BLaER1 (cell line): ENCODE measurements at regions not wholly inside any gene's neighbourhood (a gene's known extent, or its start where the extent isn't known, plus 50 kb on each side); places are given as distances from the start of the nearest gene placed in this dataset.
"Not testable (repeated sequence)": the region's sequence is repeated elsewhere in the genome, so short reads cannot be mapped to it uniquely, and the experiment has no call there.

ENCODE experiments used
- H3K27ac ChIP-seq: shearing (Covaris generic); formaldehyde crosslinking; 2 replicates; pipeline ENCODE4 v1.8.1; 2022
- H3K27me3 ChIP-seq: shearing (Covaris generic); formaldehyde crosslinking; 2 replicates; pipeline ENCODE4 v1.8.1; 2022
- H3K36me3 ChIP-seq: shearing (Covaris generic); formaldehyde crosslinking; 2 replicates; pipeline ENCODE4 v1.8.1; 2022
- H3K4me1 ChIP-seq: shearing (Covaris generic); formaldehyde crosslinking; 2 replicates; pipeline ENCODE4 v1.8.1; 2022
- H3K4me2 ChIP-seq: shearing (Covaris generic); formaldehyde crosslinking; 2 replicates; pipeline ENCODE4 v1.8.1; 2022
- H3K4me3 ChIP-seq: shearing (Covaris generic); formaldehyde crosslinking; 2 replicates; pipeline ENCODE4 v1.8.1; 2022
- H3K9ac ChIP-seq: shearing (Covaris generic); formaldehyde crosslinking; 2 replicates; pipeline ENCODE4 v1.8.1; 2022
- H3K9me3 ChIP-seq: shearing (Covaris generic); formaldehyde crosslinking; 2 replicates; pipeline ENCODE4 v1.8.1; 2022
- H4K20me1 ChIP-seq: shearing (Covaris generic); formaldehyde crosslinking; 2 replicates; pipeline ENCODE4 v1.8.1; 2022
- Cebpa-rat ChIP-seq: shearing (Covaris generic); IDR thresholded peaks from 2 replicates; pipeline ENCODE4 v1.8.1; 2022

DNA sequence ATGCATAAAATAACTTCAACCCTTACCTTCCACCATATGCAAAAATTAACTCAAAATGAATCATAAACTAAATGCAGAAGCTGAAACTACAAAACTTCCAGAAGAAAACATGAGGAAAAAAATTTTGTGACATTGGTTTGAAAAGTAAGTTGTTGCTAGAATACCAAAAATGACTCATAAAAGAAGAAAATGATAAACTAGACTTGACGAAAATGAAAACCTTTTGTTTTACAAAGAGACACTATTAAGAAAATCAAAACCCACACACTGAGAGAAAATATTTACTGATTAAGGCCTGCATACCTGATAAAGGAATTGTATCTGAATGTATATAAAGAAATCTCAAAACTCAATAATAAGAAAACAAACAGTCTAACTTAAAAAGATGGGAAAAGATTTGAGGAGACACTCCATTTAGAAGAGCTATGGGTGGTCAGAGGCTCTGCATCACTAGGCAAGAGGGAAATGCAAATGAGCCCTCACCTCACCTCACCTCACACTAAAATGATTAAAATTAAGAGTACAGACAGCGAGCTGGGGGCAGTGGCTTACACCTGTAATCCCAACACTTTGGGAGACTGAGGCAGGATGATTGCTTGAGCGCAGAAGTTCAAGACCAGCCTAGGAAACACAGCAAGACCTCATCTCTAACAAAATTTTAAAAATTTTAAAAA, 97.6 kb upstream of the CST7 start:
- H3K4me1 ChIP-seq = peaks cover 3% of the 10 kb centered on the region
- H3K36me3 ChIP-seq = no peaks in the 10 kb centered on the region
- H3K27ac ChIP-seq = no peak overlapping the region
- no peak for TF ChIP-seq Cebpa-rat
- no peak overlapping the region for H3K4me3 ChIP-seq
- no peaks in the 10 kb centered on the region for H4K20me1 ChIP-seq
- no peaks in the 10 kb centered on the region for H3K27me3 ChIP-seq
- no peak overlapping the region for H3K9ac ChIP-seq
- H3K4me2 ChIP-seq = no peak overlapping the region
- H3K9me3 ChIP-seq = peaks cover 45% of the 10 kb centered on the region

DNA sequence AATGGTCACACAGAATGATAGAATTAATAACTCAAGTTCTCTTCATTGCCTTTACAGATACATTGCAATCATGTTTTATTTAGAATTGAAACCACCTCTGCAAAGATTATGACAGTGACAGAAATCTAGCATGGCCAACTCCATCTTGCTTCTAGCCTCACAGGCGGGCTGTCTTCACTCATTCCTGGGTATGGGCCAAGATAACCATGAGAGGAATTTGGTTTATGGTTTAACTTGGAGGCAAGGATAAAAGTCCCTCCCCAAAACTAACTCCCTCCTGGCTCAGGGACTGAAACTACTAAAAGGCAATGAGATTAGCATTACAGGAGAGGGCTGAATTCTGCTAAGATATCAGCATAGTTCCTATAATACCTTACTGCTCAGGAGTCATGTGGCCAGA, 95.2 kb upstream of the CST7 start:
- H3K36me3 ChIP-seq = no peaks in the 10 kb centered on the region
- peaks cover 58% of the 10 kb centered on the region for H3K9me3 ChIP-seq
- no peaks in the 10 kb centered on the region for H3K27me3 ChIP-seq
- H3K4me1 ChIP-seq = peaks cover 8% of the 10 kb centered on the region
- no peak for TF ChIP-seq Cebpa-rat
- H3K27ac ChIP-seq = no peak overlapping the region
- H3K4me3 ChIP-seq = no peak overlapping the region
- no peak overlapping the region for H3K4me2 ChIP-seq
- H4K20me1 ChIP-seq = no peaks in the 10 kb centered on the region
- no peak overlapping the region for H3K9ac ChIP-seq

- no peak overlapping the region for H3K4me3 ChIP-seq
- no peak overlapping the region for H3K27ac ChIP-seq
- H3K4me2 ChIP-seq = no peak overlapping the region
- peaks cover 8% of the 10 kb centered on the region for H3K4me1 ChIP-seq
- no peaks in the 10 kb centered on the region for H3K36me3 ChIP-seq
- H3K27me3 ChIP-seq = no peaks in the 10 kb centered on the region
- no peak overlapping the region for H3K9ac ChIP-seq
- peaks cover 73% of the 10 kb centered on the region for H3K9me3 ChIP-seq
- no peak for TF ChIP-seq Cebpa-rat
- no peaks in the 10 kb centered on the region for H4K20me1 ChIP-seq
These were observed 93.2 kb upstream of the CST7 start for GRCh38 chr20:24855848-24856247.

DNA sequence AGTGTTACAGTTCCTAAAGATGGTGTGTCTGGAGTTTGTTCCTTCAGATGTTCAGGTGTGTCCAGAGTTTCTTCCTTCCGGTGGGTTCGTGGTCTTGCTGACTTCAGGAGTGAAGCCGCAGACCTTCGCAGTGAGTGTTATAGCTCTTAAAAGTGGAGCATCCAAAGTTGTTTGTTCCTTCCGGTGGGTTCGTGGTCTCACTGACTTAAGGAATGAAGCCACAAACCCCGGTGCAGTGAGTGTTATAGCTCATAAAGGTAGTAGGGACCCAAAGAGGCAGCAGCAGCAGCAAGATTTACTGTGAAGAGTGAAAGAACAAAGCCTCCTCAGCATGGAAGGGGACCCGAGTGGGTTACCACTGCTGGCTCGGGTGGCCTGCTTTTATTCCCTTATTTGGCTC, 90.6 kb upstream of the CST7 start:
- H3K27me3 ChIP-seq, H3K9ac ChIP-seq, H3K4me1 ChIP-seq, H3K36me3 ChIP-seq, H3K4me2 ChIP-seq, H3K4me3 ChIP-seq, H4K20me1 ChIP-seq, H3K27ac ChIP-seq: not testable (repeated sequence)
- peaks cover 81% of the 10 kb centered on the region for H3K9me3 ChIP-seq

DNA sequence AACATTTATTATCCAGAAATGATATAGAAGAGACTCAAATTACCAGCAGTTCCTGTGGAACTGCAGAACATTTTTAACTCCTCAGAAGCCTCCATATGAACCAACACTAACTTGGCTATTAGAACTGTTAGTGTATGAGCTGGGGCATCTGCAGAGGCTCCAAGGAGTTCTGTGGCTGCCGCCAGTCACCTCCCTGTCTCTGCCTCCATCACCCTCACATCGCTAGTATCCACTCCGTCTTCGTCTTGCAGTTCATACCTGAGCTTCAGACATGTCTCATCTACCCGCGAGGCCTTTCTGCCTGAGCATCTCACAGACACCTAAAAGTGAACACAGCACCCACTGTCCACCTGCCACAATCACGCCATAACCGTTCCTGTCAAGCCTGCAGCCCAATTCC, 89.5 kb upstream of the CST7 start:
- H3K36me3 ChIP-seq = no peaks in the 10 kb centered on the region
- H3K9ac ChIP-seq = no peak overlapping the region
- H3K27ac ChIP-seq = no peak overlapping the region
- no peak overlapping the region for H3K4me3 ChIP-seq
- no peaks in the 10 kb centered on the region for H3K27me3 ChIP-seq
- H3K4me1 ChIP-seq = peaks cover 8% of the 10 kb centered on the region
- peaks cover 81% of the 10 kb centered on the region for H3K9me3 ChIP-seq
- H3K4me2 ChIP-seq = no peak overlapping the region
- no peaks in the 10 kb centered on the region for H4K20me1 ChIP-seq
- no peak for TF ChIP-seq Cebpa-rat

GRCh38 chr20:24862186-24862585, 86.9 kb upstream of the CST7 start:
- no peak for TF ChIP-seq Cebpa-rat
- no peak overlapping the region for H3K4me2 ChIP-seq
- H3K9me3 ChIP-seq = peaks cover 81% of the 10 kb centered on the region
- no peaks in the 10 kb centered on the region for H3K27me3 ChIP-seq
- H4K20me1 ChIP-seq = no peaks in the 10 kb centered on the region
- H3K36me3 ChIP-seq = no peaks in the 10 kb centered on the region
- H3K4me3 ChIP-seq = no peak overlapping the region
- no peak overlapping the region for H3K27ac ChIP-seq
- H3K4me1 ChIP-seq = peaks cover 5% of the 10 kb centered on the region
- no peak overlapping the region for H3K9ac ChIP-seq

DNA sequence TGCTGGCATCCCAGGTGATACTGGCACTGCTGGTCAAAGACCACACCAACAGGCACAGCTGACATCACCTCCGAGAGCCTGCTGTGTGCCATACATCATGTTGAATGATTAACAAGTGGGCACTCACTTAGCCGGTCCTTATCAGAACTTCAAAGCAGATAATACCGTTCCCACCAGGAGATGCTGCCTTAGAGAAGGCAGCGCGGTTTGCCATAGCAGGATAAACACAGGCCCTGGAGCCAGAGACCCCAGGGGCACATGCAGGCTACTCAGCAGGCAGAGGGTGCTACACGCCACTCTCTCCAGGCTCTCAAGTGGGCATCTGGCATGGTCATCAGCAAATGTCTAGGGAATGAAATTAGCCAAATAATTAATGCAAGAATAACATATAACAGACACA, 86.5 kb upstream of the CST7 start:
- Histone ChIP-seq H3K27me3 (no peaks in the 10 kb centered on the region), H3K4me3 (no peak overlapping the region), H3K36me3 (no peaks in the 10 kb centered on the region), H3K27ac (no peak overlapping the region), H3K4me1 (peaks cover under 1% of the 10 kb centered on the region; the same call in 1 of the 2 replicates), H3K9ac (no peak overlapping the region), H3K9me3 (peaks cover 78% of the 10 kb centered on the region), H4K20me1 (no peaks in the 10 kb centered on the region), H3K4me2 (no peak overlapping the region)
- no peak for TF ChIP-seq Cebpa-rat

- TF ChIP-seq Cebpa-rat = no peak
- Histone ChIP-seq H3K4me2 (no peak overlapping the region), H3K27ac (no peak overlapping the region), H3K36me3 (no peaks in the 10 kb centered on the region), H3K4me1 (no peaks in the 10 kb centered on the region), H3K27me3 (no peaks in the 10 kb centered on the region), H3K9me3 (peaks cover 70% of the 10 kb centered on the region), H3K9ac (no peak overlapping the region), H3K4me3 (no peak overlapping the region), H4K20me1 (no peaks in the 10 kb centered on the region)
These were observed 85.7 kb upstream of the CST7 start for GRCh38 chr20:24863356-24863755.

DNA sequence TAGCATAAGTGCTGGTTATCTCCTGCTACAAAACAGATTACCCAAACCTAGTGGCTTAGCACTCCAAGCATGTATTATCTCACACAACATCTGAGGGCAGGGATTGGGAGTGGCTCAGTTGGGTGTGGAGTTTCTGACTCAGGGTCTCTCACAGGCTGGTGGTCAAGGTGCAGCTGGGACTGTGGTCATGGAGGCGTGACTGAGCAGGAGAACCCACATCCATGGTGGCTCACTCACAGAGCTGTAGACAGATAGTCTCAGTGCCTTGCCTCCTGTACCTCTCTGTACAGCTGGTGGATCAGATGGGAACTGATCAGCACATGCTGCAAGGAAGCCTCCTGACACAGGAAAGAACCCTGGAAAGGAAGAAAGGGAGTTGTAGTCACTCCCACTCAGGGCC, 83.1 kb upstream of the CST7 start:
- no peak overlapping the region for H3K27ac ChIP-seq
- H3K4me3 ChIP-seq = no peak overlapping the region
- TF ChIP-seq Cebpa-rat = no peak
- H3K27me3 ChIP-seq = no peaks in the 10 kb centered on the region
- peaks cover 50% of the 10 kb centered on the region for H3K9me3 ChIP-seq
- H3K4me2 ChIP-seq = no peak overlapping the region
- no peaks in the 10 kb centered on the region for H3K36me3 ChIP-seq
- no peaks in the 10 kb centered on the region for H4K20me1 ChIP-seq
- H3K4me1 ChIP-seq = peaks cover 6% of the 10 kb centered on the region
- H3K9ac ChIP-seq = no peak overlapping the region

DNA sequence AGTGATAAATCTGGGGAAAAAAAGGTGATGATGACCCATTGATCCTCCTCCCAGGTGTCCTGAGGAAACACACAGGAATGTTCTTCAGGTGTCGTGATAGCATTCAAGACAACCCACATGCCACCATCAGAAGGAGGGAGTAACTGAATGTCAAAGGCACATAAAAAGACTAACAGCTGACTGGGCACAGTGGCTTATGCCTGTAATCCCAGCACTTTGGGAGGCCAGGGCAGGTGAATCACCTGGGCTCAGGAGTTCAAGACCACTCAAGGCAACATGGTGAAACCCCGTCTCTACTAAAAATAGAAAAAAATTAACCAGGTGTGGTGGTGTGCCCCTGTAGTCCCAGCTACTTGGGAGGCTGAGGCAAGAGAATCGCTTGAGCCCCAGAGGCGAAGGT, 82.3 kb upstream of the CST7 start:
- H3K4me1 ChIP-seq = peaks cover 14% of the 10 kb centered on the region

GRCh38 chr20:24867556-24867955, 81.5 kb upstream of the CST7 start:
- Histone ChIP-seq H3K36me3 (no peaks in the 10 kb centered on the region), H3K27me3 (no peaks in the 10 kb centered on the region), H3K9me3 (peaks cover 45% of the 10 kb centered on the region), H3K4me2 (no peak overlapping the region), H4K20me1 (no peaks in the 10 kb centered on the region), H3K4me1 (peaks cover 22% of the 10 kb centered on the region), H3K27ac (no peak overlapping the region), H3K9ac (no peak overlapping the region), H3K4me3 (no peak overlapping the region)
- no peak for TF ChIP-seq Cebpa-rat

More for the DNA sequence above, 82.3 kb upstream of the CST7 start:
- no peaks in the 10 kb centered on the region for H3K36me3 ChIP-seq
- H3K4me3 ChIP-seq = no peak overlapping the region
- no peaks in the 10 kb centered on the region for H4K20me1 ChIP-seq
- H3K9me3 ChIP-seq = peaks cover 50% of the 10 kb centered on the region
- TF ChIP-seq Cebpa-rat = no peak
- H3K4me2 ChIP-seq = no peak overlapping the region
- no peaks in the 10 kb centered on the region for H3K27me3 ChIP-seq
- no peak overlapping the region for H3K9ac ChIP-seq
- H3K27ac ChIP-seq = no peak overlapping the region
